ENCODE measurements at regions not wholly inside any gene's neighbourhood (a gene's known extent, or its start where the extent isn't known, plus 50 kb on each side); places are given as distances from the start of the nearest gene placed in this dataset.

GRCh38 chr13:40254394-40254793 is 412.0 kb downstream of the FOXO1 start:
- no peaks in the 10 kb centered on the region for H3K36me3 ChIP-seq
- H3K4me3 ChIP-seq: no peak overlapping the region
- TF ChIP-seq CTCF (IDR thresholded peaks at IDR 0.05) (no peak), POLR2A (IDR thresholded peaks at IDR 0.05) (no peak)
- no peaks in the 10 kb centered on the region for H3K9me3 ChIP-seq
- H3K4me1 ChIP-seq: no peaks in the 10 kb centered on the region
- no peak for DNase-seq
- H3K27ac ChIP-seq: no peak overlapping the region
- no peaks in the 10 kb centered on the region for H3K27me3 ChIP-seq

- H3K4me1 ChIP-seq: no peaks in the 10 kb centered on the region
- DNase-seq: no peak
- H3K27ac ChIP-seq: no peak overlapping the region
- no peaks in the 10 kb centered on the region for H3K9me3 ChIP-seq
- H3K36me3 ChIP-seq: no peaks in the 10 kb centered on the region
- no peak for TF ChIP-seq CTCF (IDR thresholded peaks at IDR 0.05)
- no peak for TF ChIP-seq POLR2A (IDR thresholded peaks at IDR 0.05)
- no peaks in the 10 kb centered on the region for H3K27me3 ChIP-seq
- no peak overlapping the region for H3K4me3 ChIP-seq
These were observed 410.9 kb downstream of the FOXO1 start for GRCh38 chr13:40255551-40255950.

- Histone ChIP-seq H3K27ac (no peak overlapping the region), H3K9me3 (no peaks in the 10 kb centered on the region), H3K4me3 (no peak overlapping the region), H3K36me3 (no peaks in the 10 kb centered on the region), H3K4me1 (no peaks in the 10 kb centered on the region), H3K27me3 (no peaks in the 10 kb centered on the region)
- no peak for DNase-seq
- TF ChIP-seq POLR2A (IDR thresholded peaks at IDR 0.05) (no peak), CTCF (IDR thresholded peaks at IDR 0.05) (no peak)
These were observed 406.5 kb downstream of the FOXO1 start for GRCh38 chr13:40259899-40260298.

GRCh38 chr13:40261336-40261735 is 405.1 kb downstream of the FOXO1 start:
- Histone ChIP-seq H3K9me3 (no peaks in the 10 kb centered on the region), H3K27me3 (no peaks in the 10 kb centered on the region), H3K36me3 (no peaks in the 10 kb centered on the region), H3K27ac (no peak overlapping the region), H3K4me3 (no peak overlapping the region), H3K4me1 (no peaks in the 10 kb centered on the region)
- DNase-seq: no peak
- no peak for TF ChIP-seq CTCF (IDR thresholded peaks at IDR 0.05)
- TF ChIP-seq POLR2A (IDR thresholded peaks at IDR 0.05): no peak

- Histone ChIP-seq H3K4me1 (no peaks in the 10 kb centered on the region), H3K4me3 (no peak overlapping the region), H3K9me3 (no peaks in the 10 kb centered on the region), H3K36me3 (no peaks in the 10 kb centered on the region), H3K27ac (no peak overlapping the region), H3K27me3 (no peaks in the 10 kb centered on the region)
- no peak for DNase-seq
- TF ChIP-seq CTCF (IDR thresholded peaks at IDR 0.05) (no peak), POLR2A (IDR thresholded peaks at IDR 0.05) (no peak)
These were observed 404.5 kb downstream of the FOXO1 start for GRCh38 chr13:40261947-40262346.

GRCh38 chr13:40269086-40269485 is 397.4 kb downstream of the FOXO1 start:
- Histone ChIP-seq H3K4me1 (peaks cover 0 to 12% (median 0%) of the 10 kb centered on the region in 4 donors), H3K9me3 (no peaks in the 10 kb centered on the region), H3K27ac (no peak overlapping the region), H3K36me3 (no peaks in the 10 kb centered on the region), H3K27me3 (no peaks in the 10 kb centered on the region), H3K4me3 (no peak overlapping the region)
- TF ChIP-seq POLR2A (IDR thresholded peaks at IDR 0.05) (no peak), CTCF (IDR thresholded peaks at IDR 0.05) (no peak)
- no peak for DNase-seq

Measured in Peyer's patch (tissue), 4 donors.